ENCODE measurements at regions not wholly inside any gene's neighbourhood (a gene's known extent, or its start where the extent isn't known, plus 50 kb on each side); places are given as distances from the start of the nearest gene placed in this dataset.
A peak's percentile ranks its signal among the peaks of the same experiment; 100 is the strongest.
"Not testable (repeated sequence)": the region's sequence is repeated elsewhere in the genome, so short reads cannot be mapped to it uniquely, and the experiment has no call there.

- no peak for DNase-seq
Measured at GRCh38 chr3:157856078-157856939, 249.9 kb downstream of the SHOX2 start.

- not testable (repeated sequence) for DNase-seq
Measured at GRCh38 chr3:157845839-157846238, 260.4 kb downstream of the SHOX2 start.

- DNase-seq: peak; percentile 27
Measured at GRCh38 chr3:157844800-157845565, 261.2 kb downstream of the SHOX2 start.

- DNase-seq: no peak
Measured at GRCh38 chr3:157844216-157844615, 262.0 kb downstream of the SHOX2 start.

- DNase-seq: no peak
Measured at GRCh38 chr3:157841029-157841428, 265.2 kb downstream of the SHOX2 start.

GRCh38 chr3:157840564-157840963 lies 265.7 kb downstream of the SHOX2 start:
- no peak for DNase-seq

GRCh38 chr3:157838457-157838856 lies 267.8 kb downstream of the SHOX2 start:
- no peak for DNase-seq

GRCh38 chr3:157837336-157837735 lies 268.9 kb downstream of the SHOX2 start:
- DNase-seq: no peak

- no peak for DNase-seq
Measured at GRCh38 chr3:157836022-157836421, 270.2 kb downstream of the SHOX2 start.

- peak; percentile 76 for DNase-seq
Measured at GRCh38 chr3:157832588-157832987, 273.6 kb downstream of the SHOX2 start.

GRCh38 chr3:157830556-157831236 lies 275.5 kb downstream of the SHOX2 start:
- no peak for DNase-seq

GRCh38 chr3:157829786-157830185 lies 276.4 kb downstream of the SHOX2 start:
- no peak for DNase-seq

- DNase-seq: no peak
Measured at GRCh38 chr3:157824281-157824680, 281.9 kb downstream of the SHOX2 start.

GRCh38 chr3:157823050-157823449 lies 283.2 kb downstream of the SHOX2 start:
- no peak for DNase-seq

- no peak for DNase-seq
Measured at GRCh38 chr3:157820157-157820517, 286.1 kb downstream of the SHOX2 start.

GRCh38 chr3:157819270-157820156 lies 286.7 kb downstream of the SHOX2 start:
- no peak for DNase-seq

GRCh38 chr3:157816896-157817295 lies 289.3 kb downstream of the SHOX2 start:
- DNase-seq: no peak

- no peak for DNase-seq
Measured at GRCh38 chr3:157816296-157816695, 289.9 kb downstream of the SHOX2 start.

GRCh38 chr3:157815739-157816138 lies 290.5 kb downstream of the SHOX2 start:
- no peak for DNase-seq

GRCh38 chr3:157810924-157811718 lies 295.1 kb downstream of the SHOX2 start:
- no peak for DNase-seq

GRCh38 chr3:157807280-157807679 lies 298.9 kb downstream of the SHOX2 start:
- DNase-seq: peak; percentile 36

- DNase-seq: no peak
Measured at GRCh38 chr3:157805538-157805937, 300.7 kb downstream of the SHOX2 start.

All from EL (cell line).